K562 (cell line): ENCODE measurements at regions not wholly inside any gene's neighbourhood (a gene's known extent, or its start where the extent isn't known, plus 50 kb on each side); places are given as distances from the start of the nearest gene placed in this dataset.

Source experiments
- ATAC-seq: fragments of 200-7000 bp; cut with Tn5 transposase; 3 replicates; pipeline ENCODE4 v1.9.1; 2020; ENCODE audit warnings: moderate library complexity
- BruUV-seq: library from RNA; stranded (reverse); fragments of 400-500 nt; replicated peaks from 2 replicates; lab custom pipeline; 2021; lab: Mats Ljungman, UMichigan
- CTCF ChIA-PET: fragments of 300-600 bp; formaldehyde crosslinking; extraction: SDS; loops from one replicate; lab custom pipeline; 2021; ENCODE audit warnings: low intra/inter-chr PET ratio; lab: Yijun Ruan, JAX
- POLR2A ChIA-PET: fragments of 300-600, 350-650 bp; sonication (Branson Sonifier 250); formaldehyde crosslinking; extraction: SDS; loops from one replicate; lab custom pipeline; 2021; ENCODE audit warnings: antibody characterized with exemption, inconsistent platforms; lab: Yijun Ruan, JAX
- DNase-seq, 4 experiments: peaks; one replicate each; pipeline versions ENCODE4 v3.0.0 to v3.0.0-alpha.2; 2011 to 2018; ENCODE audit warnings: low spot score in 3 of 4, mixed read lengths in 3 of 4; ENCODE audit errors: extremely low read depth in 1 of 4
- FAIRE-seq: peaks from 2 replicates; lab custom pipeline; 2011; peaks lifted over from hg19 to GRCh38; lab: Jason Lieb, UNC
- H2AFZ ChIP-seq: 2 replicates; pipeline ENCODE4 v1.6.0; 2011; ENCODE audit warnings: low read depth, low read length, control low read depth, inconsistent platforms
- H3K27ac ChIP-seq: fragments of 200-600 bp; 3 replicates; pipeline ENCODE4 v1.8.0; 2011; ENCODE audit warnings: low read depth, mild to moderate bottlenecking, control low read depth, inconsistent platforms, low read length, moderate library complexity, mixed read lengths; ENCODE audit errors: extremely low read depth
- H3K27me3 ChIP-seq, 2 experiments: fragments of 300-600 bp in 1 of 2; 2 replicates in 1 of 2; 3 replicates in 1 of 2; pipeline versions ENCODE4 v1.6.0 to v1.8.0; 2011; ENCODE audit warnings: inconsistent platforms in 2 of 2, low read length in 2 of 2, mild to moderate bottlenecking in 1 of 2, mixed read lengths in 1 of 2, moderate library complexity in 1 of 2; ENCODE audit not compliant: control insufficient read depth in 2 of 2, insufficient read depth in 2 of 2
- H3K36me3 ChIP-seq: fragments of 300-600 bp; 3 replicates; pipeline ENCODE4 v1.8.0; 2011; ENCODE audit warnings: mild to moderate bottlenecking, low read length, inconsistent platforms; ENCODE audit not compliant: control insufficient read depth, insufficient read depth
- H3K4me1 ChIP-seq, 2 experiments: fragments of 200-600 bp in 1 of 2; replicated peaks in 1 of 2; 2 replicates in 1 of 2; 3 replicates in 1 of 2; pipeline versions ENCODE4 v1.5.1 to v1.8.0; 2011; ENCODE audit warnings: inconsistent platforms in 2 of 2, low read length in 2 of 2, mild to moderate bottlenecking in 1 of 2, mixed read lengths in 1 of 2, moderate library complexity in 1 of 2; ENCODE audit not compliant: control insufficient read depth in 2 of 2, insufficient read depth in 2 of 2
- H3K4me2 ChIP-seq: 2 replicates; pipeline ENCODE4 v1.6.1; 2011; ENCODE audit warnings: low read length, control low read depth, inconsistent platforms, mixed read lengths; ENCODE audit not compliant: insufficient read depth
- H3K4me3 ChIP-seq: fragments of 200-600 bp; sonication (generic), shearing (Covaris generic); 2 replicates; pipeline ENCODE4 v1.5.1; 2016; ENCODE audit warnings: control low read depth, inconsistent platforms
- H3K79me2 ChIP-seq: fragments of 200-600 bp; 3 replicates; pipeline ENCODE4 v1.8.0; 2011; ENCODE audit warnings: low read length, inconsistent platforms; ENCODE audit not compliant: control insufficient read depth, insufficient read depth
- H3K9ac ChIP-seq, 2 experiments: 2 replicates each; pipeline versions ENCODE4 v1.6.0 to v1.6.1; 2011; ENCODE audit warnings: low read depth in 2 of 2, low read length in 2 of 2, control low read depth in 1 of 2, inconsistent platforms in 1 of 2, mild to moderate bottlenecking in 1 of 2, mixed read lengths in 1 of 2; ENCODE audit not compliant: insufficient read depth in 1 of 2
- H3K9me1 ChIP-seq: one replicate; pipeline ENCODE4 v1.6.0; 2011; ENCODE audit warnings: inconsistent platforms, mild to moderate bottlenecking, low read length, moderate library complexity; ENCODE audit not compliant: control insufficient read depth, insufficient read depth
- H3K9me3 ChIP-seq: replicated peaks from 2 replicates; pipeline ENCODE4 v1.5.1; 2011; ENCODE audit warnings: low read depth, low read length, inconsistent platforms; ENCODE audit not compliant: control insufficient read depth, insufficient read depth
- H4K20me1 ChIP-seq: replicated peaks from 2 replicates; pipeline ENCODE4 v1.6.1; 2011; ENCODE audit warnings: low read length, inconsistent platforms, mixed read lengths; ENCODE audit not compliant: control insufficient read depth, insufficient read depth
- CHCHD3 ChIP-seq: fragments of 250-450 bp; sonication (Bioruptor Pico); IDR thresholded peaks from 2 replicates; pipeline ENCODE4 v2.1.2; 2022; ENCODE audit warnings: mild to moderate bottlenecking
- CTCF ChIP-seq, 3 experiments: IDR thresholded peaks in 2 of 3; conservative IDR thresholded peaks in 1 of 3; 2 replicates each; pipeline ENCODE4 v1.5.1; 2011 to 2012; ENCODE audit warnings: low read length in 3 of 3, mild to moderate bottlenecking in 3 of 3, control low read depth in 2 of 3, improper control_type of control experiment in 1 of 3, inconsistent platforms in 1 of 3, low read depth in 1 of 3, mixed read lengths in 1 of 3, moderate library complexity in 1 of 3; ENCODE audit not compliant: insufficient read depth in 2 of 3
- KLF16 ChIP-seq: IDR thresholded peaks from 2 replicates; pipeline ENCODE4 v1.6.1; 2016; ENCODE audit warnings: antibody characterized with exemption
- MEF2D ChIP-seq: conservative IDR thresholded peaks from 2 replicates; pipeline ENCODE4 v1.6.1; 2016; ENCODE audit warnings: low read depth, missing genetic modification characterization, missing compliant biosample characterization
- SIN3B ChIP-seq: fragments of 450-650 bp; IDR thresholded peaks from 2 replicates; pipeline ENCODE4 v1.6.1; 2017; ENCODE audit warnings: low read depth, mild to moderate bottlenecking, moderate library complexity
- TBP ChIP-seq: optimal IDR thresholded peaks from 2 replicates; pipeline ENCODE3; 2011; ENCODE audit warnings: low read depth, low read length, improper control_type of control experiment
- TFAM ChIP-seq: fragments of 250-450 bp; sonication (Bioruptor Pico); conservative IDR thresholded peaks from 2 replicates; pipeline ENCODE4 v1.5.0; 2021; ENCODE audit warnings: mild to moderate bottlenecking, moderate library complexity
- ZNF146 ChIP-seq: IDR thresholded peaks from one replicate; pipeline ENCODE4 v1.6.1; 2018; ENCODE audit warnings: missing compliant biosample characterization; ENCODE audit not compliant: unreplicated experiment
- ZNF253 ChIP-seq: fragments of 250-450 bp; sonication (Bioruptor Pico); conservative IDR thresholded peaks from 2 replicates; pipeline ENCODE4 v1.6.1; 2021; ENCODE audit warnings: mild to moderate bottlenecking
- ZNF583 ChIP-seq: fragments of 250-450 bp; sonication (Bioruptor Pico); IDR thresholded peaks from 2 replicates; pipeline ENCODE4 v1.4.0; 2020
- ZNF75A ChIP-seq: fragments of 450-650 bp; formaldehyde crosslinking; IDR thresholded peaks from 2 replicates; pipeline ENCODE4 v1.4.0; 2020; ENCODE audit warnings: mild to moderate bottlenecking
- WGBS: fragments of 100-300 bp; shearing (Covaris generic); methylation state at CpG from one replicate; pipeline ENCODE4 v1.1.6; 2016; ENCODE audit warnings: low coverage, mixed read lengths; ENCODE audit not compliant: insufficient coverage; ENCODE audit errors: missing lambda C conversion rate; 5-methylcytosine and 5-hydroxymethylcytosine counted together
- in situ Hi-C: fragments of 300-500 bp; cut with MboI; formaldehyde crosslinking; loops from 4 replicates; pipeline ENCODE4 v1.15.0; 2018; ENCODE audit warnings: inconsistent platforms, mixed read lengths
- intact Hi-C: fragments of 100-400 bp; cut with micrococcal nuclease; formaldehyde crosslinking; loops from 2 replicates; pipeline ENCODE4 v1.14.2; 2022
- TF ChIP-seq, protein P1 (sequence below): fragments of 450-650 bp; IDR thresholded peaks from 2 replicates; pipeline ENCODE4 v1.6.1; 2016; ENCODE audit warnings: low read depth
- TF ChIP-seq, protein P2 (sequence below): IDR thresholded peaks from 3 replicates; pipeline ENCODE4 v1.6.1; 2011; ENCODE audit warnings: borderline replicate concordance, mild to moderate bottlenecking; ENCODE audit not compliant: insufficient read length, insufficient read depth

DNA sequence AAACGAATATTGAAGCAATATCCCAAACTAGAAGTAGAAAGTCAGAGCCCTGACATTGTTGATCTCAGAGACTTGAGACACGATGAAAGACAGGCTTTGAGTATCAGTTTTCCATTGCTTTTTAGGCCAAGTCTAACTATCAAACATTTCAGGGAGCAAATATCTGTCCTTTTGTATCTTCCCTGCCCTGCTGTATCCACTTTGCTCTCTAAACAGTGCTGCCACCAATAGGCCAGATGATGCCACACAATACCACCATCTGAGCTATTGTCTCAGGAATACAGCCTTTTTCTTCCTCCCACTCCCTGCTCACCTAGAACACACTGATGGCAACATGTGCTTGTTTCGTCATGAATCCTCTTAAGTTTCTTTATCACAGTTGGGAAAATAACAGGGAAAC, 62.6 kb upstream of the SPAG17 start:
- intact Hi-C loops (loop anchor here (1.0 kb wide), 1 partner anchor 93 kb away; no protein-coding TSS in a partner anchor), in situ Hi-C loops (no loop called here)
- ATAC-seq (peak; percentile 81), FAIRE-seq (peak; percentile 54), DNase-seq (peak; percentile 18 to 26 (median 21))
- Histone ChIP-seq H3K9ac (no peak overlapping the region), H3K27ac (no peak overlapping the region), H3K36me3 (no peaks in the 10 kb centered on the region), H3K4me3 (no peak overlapping the region), H2AFZ (no peak overlapping the region), H4K20me1 (no peaks in the 10 kb centered on the region), H3K9me1 (no peaks in the 10 kb centered on the region), H3K4me1 (no peaks in the 10 kb centered on the region), H3K4me2 (no peak overlapping the region), H3K79me2 (no peaks in the 10 kb centered on the region), H3K9me3 (no peaks in the 10 kb centered on the region), H3K27me3 (no peaks in the 10 kb centered on the region)
- 0% methylated on average over 3 of the region's 3 CpGs for WGBS
- BruUV-seq = no TSS peak
- POLR2A ChIA-PET = interaction anchor here (1.5 kb wide), 1 partner anchor 10 kb away, joined by 3 read pairs; no protein-coding TSS in a partner anchor
- CTCF ChIA-PET = no interaction called here
- no peak for TF ChIP-seq ZNF75A (CRISPR knock-in tag)
- TF ChIP-seq TFAM = no peak
- TF ChIP-seq ZNF253 = no peak
- TF ChIP-seq SIN3B = no peak
- no peak for TF ChIP-seq ZNF583 (CRISPR knock-in tag)
- TF ChIP-seq, protein P1, sequence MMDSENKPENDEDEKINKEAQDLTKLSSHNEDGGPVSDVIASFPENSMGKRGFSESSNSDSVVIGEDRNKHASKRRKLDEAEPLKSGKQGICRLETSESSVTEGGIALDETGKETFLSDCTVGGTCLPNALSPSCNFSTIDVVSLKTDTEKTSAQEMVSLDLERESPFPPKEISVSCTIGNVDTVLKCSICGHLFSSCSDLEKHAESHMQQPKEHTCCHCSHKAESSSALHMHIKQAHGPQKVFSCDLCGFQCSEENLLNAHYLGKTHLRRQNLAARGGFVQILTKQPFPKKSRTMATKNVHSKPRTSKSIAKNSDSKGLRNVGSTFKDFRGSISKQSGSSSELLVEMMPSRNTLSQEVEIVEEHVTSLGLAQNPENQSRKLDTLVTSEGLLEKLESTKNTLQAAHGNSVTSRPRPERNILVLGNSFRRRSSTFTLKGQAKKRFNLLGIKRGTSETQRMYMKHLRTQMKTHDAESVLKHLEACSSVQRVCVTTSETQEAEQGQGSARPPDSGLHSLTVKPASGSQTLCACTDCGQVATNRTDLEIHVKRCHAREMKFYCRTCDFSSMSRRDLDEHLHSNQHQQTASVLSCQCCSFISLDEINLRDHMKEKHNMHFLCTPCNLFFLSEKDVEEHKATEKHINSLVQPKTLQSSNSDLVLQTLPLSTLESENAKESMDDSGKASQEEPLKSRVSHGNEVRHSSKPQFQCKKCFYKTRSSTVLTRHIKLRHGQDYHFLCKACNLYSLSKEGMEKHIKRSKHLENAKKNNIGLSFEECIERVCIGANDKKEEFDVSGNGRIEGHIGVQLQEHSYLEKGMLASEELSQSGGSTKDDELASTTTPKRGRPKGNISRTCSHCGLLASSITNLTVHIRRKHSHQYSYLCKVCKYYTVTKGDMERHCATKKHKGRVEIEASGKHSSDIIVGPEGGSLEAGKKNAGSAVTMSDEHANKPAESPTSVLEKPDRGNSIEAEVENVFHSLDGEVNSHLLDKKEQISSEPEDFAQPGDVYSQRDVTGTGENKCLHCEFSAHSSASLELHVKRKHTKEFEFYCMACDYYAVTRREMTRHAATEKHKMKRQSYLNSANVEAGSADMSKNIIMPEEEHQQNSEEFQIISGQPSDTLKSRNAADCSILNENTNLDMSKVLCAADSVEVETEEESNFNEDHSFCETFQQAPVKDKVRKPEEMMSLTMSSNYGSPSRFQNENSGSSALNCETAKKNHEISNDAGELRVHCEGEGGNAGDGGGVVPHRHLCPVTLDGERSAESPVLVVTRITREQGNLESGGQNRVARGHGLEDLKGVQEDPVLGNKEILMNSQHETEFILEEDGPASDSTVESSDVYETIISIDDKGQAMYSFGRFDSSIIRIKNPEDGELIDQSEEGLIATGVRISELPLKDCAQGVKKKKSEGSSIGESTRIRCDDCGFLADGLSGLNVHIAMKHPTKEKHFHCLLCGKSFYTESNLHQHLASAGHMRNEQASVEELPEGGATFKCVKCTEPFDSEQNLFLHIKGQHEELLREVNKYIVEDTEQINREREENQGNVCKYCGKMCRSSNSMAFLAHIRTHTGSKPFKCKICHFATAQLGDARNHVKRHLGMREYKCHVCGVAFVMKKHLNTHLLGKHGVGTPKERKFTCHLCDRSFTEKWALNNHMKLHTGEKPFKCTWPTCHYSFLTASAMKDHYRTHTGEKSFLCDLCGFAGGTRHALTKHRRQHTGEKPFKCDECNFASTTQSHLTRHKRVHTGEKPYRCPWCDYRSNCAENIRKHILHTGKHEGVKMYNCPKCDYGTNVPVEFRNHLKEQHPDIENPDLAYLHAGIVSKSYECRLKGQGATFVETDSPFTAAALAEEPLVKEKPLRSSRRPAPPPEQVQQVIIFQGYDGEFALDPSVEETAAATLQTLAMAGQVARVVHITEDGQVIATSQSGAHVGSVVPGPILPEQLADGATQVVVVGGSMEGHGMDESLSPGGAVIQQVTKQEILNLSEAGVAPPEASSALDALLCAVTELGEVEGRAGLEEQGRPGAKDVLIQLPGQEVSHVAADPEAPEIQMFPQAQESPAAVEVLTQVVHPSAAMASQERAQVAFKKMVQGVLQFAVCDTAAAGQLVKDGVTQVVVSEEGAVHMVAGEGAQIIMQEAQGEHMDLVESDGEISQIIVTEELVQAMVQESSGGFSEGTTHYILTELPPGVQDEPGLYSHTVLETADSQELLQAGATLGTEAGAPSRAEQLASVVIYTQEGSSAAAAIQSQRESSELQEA = no peak
- no peak for TF ChIP-seq CHCHD3 (CRISPR knock-in tag)
- no peak for TF ChIP-seq KLF16
- no peak for TF ChIP-seq TBP
- no peak for TF ChIP-seq MEF2D
- peak; percentile 37 to 53 (median 38); a peak in 3 of 6 replicates for TF ChIP-seq CTCF (IDR thresholded peaks at IDR 0.05 in 2 of 3, conservative IDR thresholded peaks at IDR 0.05 in 1 of 3; ENCODE audit: insufficient read depth in 2 of 3, low read depth in 1 of 3, low read length in 3 of 3)
- TF ChIP-seq ZNF146 (CRISPR knock-in tag) = no peak
- TF ChIP-seq, protein P2, sequence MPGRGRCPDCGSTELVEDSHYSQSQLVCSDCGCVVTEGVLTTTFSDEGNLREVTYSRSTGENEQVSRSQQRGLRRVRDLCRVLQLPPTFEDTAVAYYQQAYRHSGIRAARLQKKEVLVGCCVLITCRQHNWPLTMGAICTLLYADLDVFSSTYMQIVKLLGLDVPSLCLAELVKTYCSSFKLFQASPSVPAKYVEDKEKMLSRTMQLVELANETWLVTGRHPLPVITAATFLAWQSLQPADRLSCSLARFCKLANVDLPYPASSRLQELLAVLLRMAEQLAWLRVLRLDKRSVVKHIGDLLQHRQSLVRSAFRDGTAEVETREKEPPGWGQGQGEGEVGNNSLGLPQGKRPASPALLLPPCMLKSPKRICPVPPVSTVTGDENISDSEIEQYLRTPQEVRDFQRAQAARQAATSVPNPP = no peak
